Neural progenitor cell (in vitro differentiated cells): ENCODE measurements at regions not wholly inside any gene's neighbourhood (a gene's known extent, or its start where the extent isn't known, plus 50 kb on each side); places are given as distances from the start of the nearest gene placed in this dataset.

Experiments used
- EZH2 ChIP-seq: fragments of 200-600 bp; sonication (generic); IDR thresholded peaks from 2 replicates; pipeline ENCODE4 v1.6.1; 2017; ENCODE audit warnings: antibody characterized with exemption, mild to moderate bottlenecking, moderate library complexity
- EZH2phosphoT487 ChIP-seq: fragments of 200-600 bp; sonication (generic); IDR thresholded peaks from 2 replicates; pipeline ENCODE4 v1.6.1; 2017; ENCODE audit warnings: antibody characterized with exemption
- TF ChIP-seq, protein P1 (sequence below): fragments of 200-600 bp; sonication (generic); IDR thresholded peaks from 2 replicates; pipeline ENCODE4 v1.5.1; 2017; ENCODE audit warnings: antibody characterized with exemption, mild to moderate bottlenecking

GRCh38 chrX:147846676-147847075 lies 65.0 kb upstream of the FMR1 start:
- TF ChIP-seq, protein P1, sequence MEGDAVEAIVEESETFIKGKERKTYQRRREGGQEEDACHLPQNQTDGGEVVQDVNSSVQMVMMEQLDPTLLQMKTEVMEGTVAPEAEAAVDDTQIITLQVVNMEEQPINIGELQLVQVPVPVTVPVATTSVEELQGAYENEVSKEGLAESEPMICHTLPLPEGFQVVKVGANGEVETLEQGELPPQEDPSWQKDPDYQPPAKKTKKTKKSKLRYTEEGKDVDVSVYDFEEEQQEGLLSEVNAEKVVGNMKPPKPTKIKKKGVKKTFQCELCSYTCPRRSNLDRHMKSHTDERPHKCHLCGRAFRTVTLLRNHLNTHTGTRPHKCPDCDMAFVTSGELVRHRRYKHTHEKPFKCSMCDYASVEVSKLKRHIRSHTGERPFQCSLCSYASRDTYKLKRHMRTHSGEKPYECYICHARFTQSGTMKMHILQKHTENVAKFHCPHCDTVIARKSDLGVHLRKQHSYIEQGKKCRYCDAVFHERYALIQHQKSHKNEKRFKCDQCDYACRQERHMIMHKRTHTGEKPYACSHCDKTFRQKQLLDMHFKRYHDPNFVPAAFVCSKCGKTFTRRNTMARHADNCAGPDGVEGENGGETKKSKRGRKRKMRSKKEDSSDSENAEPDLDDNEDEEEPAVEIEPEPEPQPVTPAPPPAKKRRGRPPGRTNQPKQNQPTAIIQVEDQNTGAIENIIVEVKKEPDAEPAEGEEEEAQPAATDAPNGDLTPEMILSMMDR: no peak
- TF ChIP-seq EZH2phosphoT487 (no peak), EZH2 (no peak)
